K562 (cell line): ENCODE measurements at regions not wholly inside any gene's neighbourhood (a gene's known extent, or its start where the extent isn't known, plus 50 kb on each side); places are given as distances from the start of the nearest gene placed in this dataset.

Experiments used
- ATAC-seq: fragments of 200-7000 bp; cut with Tn5 transposase; 3 replicates; pipeline ENCODE4 v1.9.1; 2020; ENCODE audit warnings: moderate library complexity
- BruUV-seq: library from RNA; stranded (reverse); fragments of 400-500 nt; replicated peaks from 2 replicates; lab custom pipeline; 2021; lab: Mats Ljungman, UMichigan
- CTCF ChIA-PET: fragments of 300-600 bp; formaldehyde crosslinking; extraction: SDS; loops from one replicate; lab custom pipeline; 2021; ENCODE audit warnings: low intra/inter-chr PET ratio; lab: Yijun Ruan, JAX
- POLR2A ChIA-PET: fragments of 300-600, 350-650 bp; sonication (Branson Sonifier 250); formaldehyde crosslinking; extraction: SDS; loops from one replicate; lab custom pipeline; 2021; ENCODE audit warnings: antibody characterized with exemption, inconsistent platforms; lab: Yijun Ruan, JAX
- DNase-seq, 4 experiments: peaks; one replicate each; pipeline versions ENCODE4 v3.0.0 to v3.0.0-alpha.2; 2011 to 2018; ENCODE audit warnings: low spot score in 3 of 4, mixed read lengths in 3 of 4; ENCODE audit errors: extremely low read depth in 1 of 4
- FAIRE-seq: peaks from 2 replicates; lab custom pipeline; 2011; peaks lifted over from hg19 to GRCh38; lab: Jason Lieb, UNC
- H2AFZ ChIP-seq: 2 replicates; pipeline ENCODE4 v1.6.0; 2011; ENCODE audit warnings: low read depth, low read length, control low read depth, inconsistent platforms
- H3K27ac ChIP-seq: fragments of 200-600 bp; 3 replicates; pipeline ENCODE4 v1.8.0; 2011; ENCODE audit warnings: low read depth, mild to moderate bottlenecking, control low read depth, inconsistent platforms, low read length, moderate library complexity, mixed read lengths; ENCODE audit errors: extremely low read depth
- H3K27me3 ChIP-seq, 2 experiments: fragments of 300-600 bp in 1 of 2; 2 replicates in 1 of 2; 3 replicates in 1 of 2; pipeline versions ENCODE4 v1.6.0 to v1.8.0; 2011; ENCODE audit warnings: inconsistent platforms in 2 of 2, low read length in 2 of 2, mild to moderate bottlenecking in 1 of 2, mixed read lengths in 1 of 2, moderate library complexity in 1 of 2; ENCODE audit not compliant: control insufficient read depth in 2 of 2, insufficient read depth in 2 of 2
- H3K36me3 ChIP-seq: fragments of 300-600 bp; 3 replicates; pipeline ENCODE4 v1.8.0; 2011; ENCODE audit warnings: mild to moderate bottlenecking, low read length, inconsistent platforms; ENCODE audit not compliant: control insufficient read depth, insufficient read depth
- H3K4me1 ChIP-seq, 2 experiments: fragments of 200-600 bp in 1 of 2; replicated peaks in 1 of 2; 2 replicates in 1 of 2; 3 replicates in 1 of 2; pipeline versions ENCODE4 v1.5.1 to v1.8.0; 2011; ENCODE audit warnings: inconsistent platforms in 2 of 2, low read length in 2 of 2, mild to moderate bottlenecking in 1 of 2, mixed read lengths in 1 of 2, moderate library complexity in 1 of 2; ENCODE audit not compliant: control insufficient read depth in 2 of 2, insufficient read depth in 2 of 2
- H3K4me2 ChIP-seq: 2 replicates; pipeline ENCODE4 v1.6.1; 2011; ENCODE audit warnings: low read length, control low read depth, inconsistent platforms, mixed read lengths; ENCODE audit not compliant: insufficient read depth
- H3K4me3 ChIP-seq: fragments of 200-600 bp; sonication (generic), shearing (Covaris generic); 2 replicates; pipeline ENCODE4 v1.5.1; 2016; ENCODE audit warnings: control low read depth, inconsistent platforms
- H3K79me2 ChIP-seq: fragments of 200-600 bp; 3 replicates; pipeline ENCODE4 v1.8.0; 2011; ENCODE audit warnings: low read length, inconsistent platforms; ENCODE audit not compliant: control insufficient read depth, insufficient read depth
- H3K9ac ChIP-seq, 2 experiments: 2 replicates each; pipeline versions ENCODE4 v1.6.0 to v1.6.1; 2011; ENCODE audit warnings: low read depth in 2 of 2, low read length in 2 of 2, control low read depth in 1 of 2, inconsistent platforms in 1 of 2, mild to moderate bottlenecking in 1 of 2, mixed read lengths in 1 of 2; ENCODE audit not compliant: insufficient read depth in 1 of 2
- H3K9me1 ChIP-seq: one replicate; pipeline ENCODE4 v1.6.0; 2011; ENCODE audit warnings: inconsistent platforms, mild to moderate bottlenecking, low read length, moderate library complexity; ENCODE audit not compliant: control insufficient read depth, insufficient read depth
- H3K9me3 ChIP-seq: replicated peaks from 2 replicates; pipeline ENCODE4 v1.5.1; 2011; ENCODE audit warnings: low read depth, low read length, inconsistent platforms; ENCODE audit not compliant: control insufficient read depth, insufficient read depth
- H4K20me1 ChIP-seq: replicated peaks from 2 replicates; pipeline ENCODE4 v1.6.1; 2011; ENCODE audit warnings: low read length, inconsistent platforms, mixed read lengths; ENCODE audit not compliant: control insufficient read depth, insufficient read depth
- BRD9 ChIP-seq: fragments of 450-650 bp; IDR thresholded peaks from 2 replicates; pipeline ENCODE4 v1.6.1; 2018; ENCODE audit warnings: low read depth; ENCODE audit not compliant: partially characterized antibody
- NCOA1 ChIP-seq: fragments of 450-650 bp; IDR thresholded peaks from 2 replicates; pipeline ENCODE4 v1.6.1; 2016; ENCODE audit warnings: low read depth
- PML ChIP-seq: IDR thresholded peaks from 2 replicates; pipeline ENCODE4 v1.6.1; 2012; ENCODE audit warnings: low read length, inconsistent platforms
- THRAP3 ChIP-seq: fragments of 450-650 bp; IDR thresholded peaks from 2 replicates; pipeline ENCODE4 v1.6.1; 2016; ENCODE audit warnings: mild to moderate bottlenecking, inconsistent platforms, borderline replicate concordance
- ZNF124 ChIP-seq: sonication (generic); formaldehyde crosslinking; IDR thresholded peaks from 2 replicates; pipeline ENCODE4 v1.8.1; 2022; ENCODE audit warnings: missing genetic modification reagents
- ZNF644 ChIP-seq: fragments of 200-800 bp; sonication (Bioruptor generic); IDR thresholded peaks from 2 replicates; pipeline ENCODE4 v1.6.1; 2016; ENCODE audit warnings: low read depth, missing genetic modification characterization, missing compliant biosample characterization
- WGBS: fragments of 100-300 bp; shearing (Covaris generic); methylation state at CpG from one replicate; pipeline ENCODE4 v1.1.6; 2016; ENCODE audit warnings: low coverage, mixed read lengths; ENCODE audit not compliant: insufficient coverage; ENCODE audit errors: missing lambda C conversion rate; 5-methylcytosine and 5-hydroxymethylcytosine counted together
- in situ Hi-C: fragments of 300-500 bp; cut with MboI; formaldehyde crosslinking; loops from 4 replicates; pipeline ENCODE4 v1.15.0; 2018; ENCODE audit warnings: inconsistent platforms, mixed read lengths
- intact Hi-C: fragments of 100-400 bp; cut with micrococcal nuclease; formaldehyde crosslinking; loops from 2 replicates; pipeline ENCODE4 v1.14.2; 2022
- TF ChIP-seq, protein P1 (sequence below): fragments of 250-450 bp; sonication (Bioruptor Pico); IDR thresholded peaks from 2 replicates; pipeline ENCODE4 v1.9.0; 2021; ENCODE audit warnings: mild to moderate bottlenecking, inconsistent platforms
- TF ChIP-seq, protein P2 (sequence below): fragments of 250-450 bp; sonication (Bioruptor Pico); IDR thresholded peaks from 2 replicates; pipeline ENCODE4 v1.5.0; 2021
- TF ChIP-seq, protein P3 (sequence below): sonication (generic); formaldehyde crosslinking; IDR thresholded peaks from 2 replicates; pipeline ENCODE4 v1.8.0; 2022; ENCODE audit warnings: missing genetic modification reagents, mild to moderate bottlenecking, borderline replicate concordance
- TF ChIP-seq, protein P4 (sequence below), 2 experiments: fragments of 450-650 bp; IDR thresholded peaks; 2 replicates each; pipeline ENCODE4 v1.6.1; 2018; ENCODE audit warnings: mild to moderate bottlenecking in 2 of 2, low read depth in 1 of 2; ENCODE audit not compliant: partially characterized antibody in 2 of 2
- TF ChIP-seq, protein P5 (sequence below): sonication (generic); formaldehyde crosslinking; IDR thresholded peaks from 2 replicates; pipeline ENCODE4 v1.8.0; 2022; ENCODE audit warnings: mild to moderate bottlenecking, missing genetic modification reagents

DNA sequence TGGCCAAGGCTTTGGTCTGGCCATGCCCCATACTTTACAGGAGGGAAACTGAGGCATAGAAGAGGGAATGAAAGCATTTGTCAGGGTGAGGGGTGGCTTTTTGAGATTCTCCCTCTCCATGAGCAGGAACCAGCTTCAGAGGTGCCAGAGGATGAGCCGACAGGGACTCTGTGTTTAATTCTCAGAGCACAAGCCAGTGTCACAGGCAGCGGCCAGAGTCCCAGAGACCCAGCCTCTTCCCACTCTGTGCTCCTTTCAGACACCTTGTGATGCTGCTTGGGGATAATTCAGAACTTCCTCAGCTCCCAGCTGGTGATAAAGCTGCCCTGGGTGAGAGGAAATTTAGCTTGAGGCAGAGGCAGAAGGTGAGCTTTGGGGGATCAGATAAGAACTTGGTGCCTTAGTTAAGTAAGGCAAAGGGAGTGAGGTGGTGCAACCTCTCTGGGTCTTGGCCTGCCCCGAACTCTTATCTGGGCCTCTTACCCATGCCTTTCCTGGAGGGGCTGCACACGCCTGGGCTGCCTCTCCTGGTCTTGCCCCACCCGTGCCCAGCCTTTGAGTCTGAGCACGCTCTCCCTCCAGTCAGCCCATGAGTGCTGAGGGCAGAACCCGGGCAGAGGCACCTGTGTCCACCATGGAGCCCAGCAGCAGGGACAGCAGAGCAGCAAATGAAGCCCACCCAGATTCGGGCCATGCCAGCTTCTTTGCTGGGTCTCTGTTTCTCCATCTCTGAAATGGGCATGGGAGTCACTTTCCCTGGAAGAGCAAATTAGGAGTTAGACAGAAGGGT is 175.6 kb upstream of the C1orf174 start (continued):
- TF ChIP-seq, protein P1, sequence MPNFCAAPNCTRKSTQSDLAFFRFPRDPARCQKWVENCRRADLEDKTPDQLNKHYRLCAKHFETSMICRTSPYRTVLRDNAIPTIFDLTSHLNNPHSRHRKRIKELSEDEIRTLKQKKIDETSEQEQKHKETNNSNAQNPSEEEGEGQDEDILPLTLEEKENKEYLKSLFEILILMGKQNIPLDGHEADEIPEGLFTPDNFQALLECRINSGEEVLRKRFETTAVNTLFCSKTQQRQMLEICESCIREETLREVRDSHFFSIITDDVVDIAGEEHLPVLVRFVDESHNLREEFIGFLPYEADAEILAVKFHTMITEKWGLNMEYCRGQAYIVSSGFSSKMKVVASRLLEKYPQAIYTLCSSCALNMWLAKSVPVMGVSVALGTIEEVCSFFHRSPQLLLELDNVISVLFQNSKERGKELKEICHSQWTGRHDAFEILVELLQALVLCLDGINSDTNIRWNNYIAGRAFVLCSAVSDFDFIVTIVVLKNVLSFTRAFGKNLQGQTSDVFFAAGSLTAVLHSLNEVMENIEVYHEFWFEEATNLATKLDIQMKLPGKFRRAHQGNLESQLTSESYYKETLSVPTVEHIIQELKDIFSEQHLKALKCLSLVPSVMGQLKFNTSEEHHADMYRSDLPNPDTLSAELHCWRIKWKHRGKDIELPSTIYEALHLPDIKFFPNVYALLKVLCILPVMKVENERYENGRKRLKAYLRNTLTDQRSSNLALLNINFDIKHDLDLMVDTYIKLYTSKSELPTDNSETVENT (CRISPR knock-in tag): no peak
- no peak for TF ChIP-seq ZNF644 (tag)
- no peak for TF ChIP-seq PML
- TF ChIP-seq ZNF124: no peak
- TF ChIP-seq THRAP3: no peak

DNA sequence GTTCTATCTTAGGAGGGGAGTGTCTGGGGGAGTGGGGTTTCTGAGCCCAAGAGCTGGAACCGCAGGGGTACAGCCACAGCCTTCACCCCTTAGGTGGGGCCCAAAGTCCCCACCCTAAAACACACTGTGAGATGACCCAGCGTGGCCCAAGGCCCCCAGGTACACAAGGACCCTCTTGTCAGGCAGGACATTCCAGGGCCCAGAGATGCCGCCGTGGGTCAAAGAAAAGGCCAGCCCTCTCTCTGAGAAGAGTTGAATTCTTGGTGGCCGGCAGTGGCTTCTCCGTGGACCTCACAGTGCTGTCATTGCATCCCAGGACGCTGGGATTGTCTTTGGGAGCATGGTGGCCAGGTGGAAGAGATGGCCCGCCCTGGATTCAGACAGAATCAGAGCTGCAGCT is 176.3 kb upstream of the C1orf174 start:
- intact Hi-C loops: no loop called here
- WGBS: 1% methylated on average over 8 of the region's 8 CpGs
- CTCF ChIA-PET: no interaction called here

More for the DNA sequence above, 176.3 kb upstream of the C1orf174 start:
- no peak for FAIRE-seq
- H3K9me1 ChIP-seq: no peaks in the 10 kb centered on the region
- H2AFZ ChIP-seq: no peak overlapping the region
- TF ChIP-seq, protein P2, sequence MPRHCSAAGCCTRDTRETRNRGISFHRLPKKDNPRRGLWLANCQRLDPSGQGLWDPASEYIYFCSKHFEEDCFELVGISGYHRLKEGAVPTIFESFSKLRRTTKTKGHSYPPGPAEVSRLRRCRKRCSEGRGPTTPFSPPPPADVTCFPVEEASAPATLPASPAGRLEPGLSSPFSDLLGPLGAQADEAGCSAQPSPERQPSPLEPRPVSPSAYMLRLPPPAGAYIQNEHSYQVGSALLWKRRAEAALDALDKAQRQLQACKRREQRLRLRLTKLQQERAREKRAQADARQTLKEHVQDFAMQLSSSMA (CRISPR knock-in tag): no peak
- TF ChIP-seq BRD9 (no peak), NCOA1 (no peak)
- TF ChIP-seq, protein P3, sequence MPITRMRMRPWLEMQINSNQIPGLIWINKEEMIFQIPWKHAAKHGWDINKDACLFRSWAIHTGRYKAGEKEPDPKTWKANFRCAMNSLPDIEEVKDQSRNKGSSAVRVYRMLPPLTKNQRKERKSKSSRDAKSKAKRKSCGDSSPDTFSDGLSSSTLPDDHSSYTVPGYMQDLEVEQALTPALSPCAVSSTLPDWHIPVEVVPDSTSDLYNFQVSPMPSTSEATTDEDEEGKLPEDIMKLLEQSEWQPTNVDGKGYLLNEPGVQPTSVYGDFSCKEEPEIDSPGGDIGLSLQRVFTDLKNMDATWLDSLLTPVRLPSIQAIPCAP: no peak
- TF ChIP-seq, protein P4, sequence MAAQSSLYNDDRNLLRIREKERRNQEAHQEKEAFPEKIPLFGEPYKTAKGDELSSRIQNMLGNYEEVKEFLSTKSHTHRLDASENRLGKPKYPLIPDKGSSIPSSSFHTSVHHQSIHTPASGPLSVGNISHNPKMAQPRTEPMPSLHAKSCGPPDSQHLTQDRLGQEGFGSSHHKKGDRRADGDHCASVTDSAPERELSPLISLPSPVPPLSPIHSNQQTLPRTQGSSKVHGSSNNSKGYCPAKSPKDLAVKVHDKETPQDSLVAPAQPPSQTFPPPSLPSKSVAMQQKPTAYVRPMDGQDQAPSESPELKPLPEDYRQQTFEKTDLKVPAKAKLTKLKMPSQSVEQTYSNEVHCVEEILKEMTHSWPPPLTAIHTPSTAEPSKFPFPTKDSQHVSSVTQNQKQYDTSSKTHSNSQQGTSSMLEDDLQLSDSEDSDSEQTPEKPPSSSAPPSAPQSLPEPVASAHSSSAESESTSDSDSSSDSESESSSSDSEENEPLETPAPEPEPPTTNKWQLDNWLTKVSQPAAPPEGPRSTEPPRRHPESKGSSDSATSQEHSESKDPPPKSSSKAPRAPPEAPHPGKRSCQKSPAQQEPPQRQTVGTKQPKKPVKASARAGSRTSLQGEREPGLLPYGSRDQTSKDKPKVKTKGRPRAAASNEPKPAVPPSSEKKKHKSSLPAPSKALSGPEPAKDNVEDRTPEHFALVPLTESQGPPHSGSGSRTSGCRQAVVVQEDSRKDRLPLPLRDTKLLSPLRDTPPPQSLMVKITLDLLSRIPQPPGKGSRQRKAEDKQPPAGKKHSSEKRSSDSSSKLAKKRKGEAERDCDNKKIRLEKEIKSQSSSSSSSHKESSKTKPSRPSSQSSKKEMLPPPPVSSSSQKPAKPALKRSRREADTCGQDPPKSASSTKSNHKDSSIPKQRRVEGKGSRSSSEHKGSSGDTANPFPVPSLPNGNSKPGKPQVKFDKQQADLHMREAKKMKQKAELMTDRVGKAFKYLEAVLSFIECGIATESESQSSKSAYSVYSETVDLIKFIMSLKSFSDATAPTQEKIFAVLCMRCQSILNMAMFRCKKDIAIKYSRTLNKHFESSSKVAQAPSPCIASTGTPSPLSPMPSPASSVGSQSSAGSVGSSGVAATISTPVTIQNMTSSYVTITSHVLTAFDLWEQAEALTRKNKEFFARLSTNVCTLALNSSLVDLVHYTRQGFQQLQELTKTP (IDR thresholded peaks at IDR 0.05; ENCODE audit: low read depth in 1 of 2, partially characterized antibody in 2 of 2): no peak
- TF ChIP-seq, protein P5, sequence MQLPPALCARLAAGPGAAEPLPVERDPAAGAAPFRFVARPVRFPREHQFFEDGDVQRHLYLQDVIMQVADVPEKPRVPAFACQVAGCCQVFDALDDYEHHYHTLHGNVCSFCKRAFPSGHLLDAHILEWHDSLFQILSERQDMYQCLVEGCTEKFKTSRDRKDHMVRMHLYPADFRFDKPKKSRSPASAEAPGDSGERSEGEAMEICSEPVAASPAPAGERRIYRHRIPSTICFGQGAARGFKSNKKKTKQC (CRISPR knock-in tag): no peak
- POLR2A ChIA-PET: no interaction called here
- H3K36me3 ChIP-seq: no peaks in the 10 kb centered on the region
- H3K4me1 ChIP-seq: no peaks in the 10 kb centered on the region
- H3K4me2 ChIP-seq: no peak overlapping the region
- H3K9me3 ChIP-seq: no peaks in the 10 kb centered on the region
- H3K27ac ChIP-seq: no peak overlapping the region
- no peaks in the 10 kb centered on the region for H4K20me1 ChIP-seq
- in situ Hi-C loops: no loop called here
- H3K4me3 ChIP-seq: no peak overlapping the region
- peaks cover 0 to 16% of the 10 kb centered on the region in 2 experiments; a peak in 1 of 5 replicates for H3K27me3 ChIP-seq
- BruUV-seq: no TSS peak
- ATAC-seq: no peak
- no peaks in the 10 kb centered on the region for H3K79me2 ChIP-seq
- DNase-seq: no peak
- H3K9ac ChIP-seq: no peak overlapping the region
